ENCODE measurements at regions not wholly inside any gene's neighbourhood (a gene's known extent, or its start where the extent isn't known, plus 50 kb on each side); places are given as distances from the start of the nearest gene placed in this dataset.

GRCh38 chr2:126534478-126534877 lies 121.5 kb upstream of the GYPC start:
- no peaks in the 10 kb centered on the region for H3K79me2 ChIP-seq (ENCODE audit: low read length)
- no peaks in the 10 kb centered on the region for H3K36me3 ChIP-seq (replicated peaks; ENCODE audit: low read depth, low read length)
- no peaks in the 10 kb centered on the region for H3K9me3 ChIP-seq (ENCODE audit: insufficient read depth, low read length)
- no peak overlapping the region for H3K4me2 ChIP-seq (ENCODE audit: low read length)
- no peaks in the 10 kb centered on the region for H3K4me1 ChIP-seq (ENCODE audit: low read length)
- H3K4me3 ChIP-seq (ENCODE audit: low read length), result no peak overlapping the region
- no peak overlapping the region for H3K27ac ChIP-seq (ENCODE audit: low read length)
- no peak overlapping the region for H2AFZ ChIP-seq (ENCODE audit: low read depth, low read length)
- no peak for TF ChIP-seq EZH2phosphoT487 (IDR thresholded peaks at IDR 0.05; ENCODE audit: low read depth)
- no peak for TF ChIP-seq CTCF (IDR thresholded peaks at IDR 0.05; ENCODE audit: low read depth, low read length)
- no peaks in the 10 kb centered on the region for H3K27me3 ChIP-seq (ENCODE audit: low read depth, low read length)
- no peaks in the 10 kb centered on the region for H4K20me1 ChIP-seq (ENCODE audit: insufficient read depth, low read length)
- no peak overlapping the region for H3K9ac ChIP-seq (ENCODE audit: low read length)

GRCh38 chr2:126535408-126535807 lies 120.5 kb upstream of the GYPC start:
- H3K4me2 ChIP-seq (ENCODE audit: low read length), result no peak overlapping the region
- no peak overlapping the region for H3K4me3 ChIP-seq (ENCODE audit: low read length)
- H3K9me3 ChIP-seq (ENCODE audit: insufficient read depth, low read length), result no peaks in the 10 kb centered on the region; the same call in 1 of the 2 replicates
- TF ChIP-seq EZH2phosphoT487 (IDR thresholded peaks at IDR 0.05; ENCODE audit: low read depth), result no peak
- no peak for TF ChIP-seq CTCF (IDR thresholded peaks at IDR 0.05; ENCODE audit: low read depth, low read length)
- no peaks in the 10 kb centered on the region for H3K27me3 ChIP-seq (ENCODE audit: low read depth, low read length)
- H3K9ac ChIP-seq (ENCODE audit: low read length), result no peak overlapping the region
- no peaks in the 10 kb centered on the region for H3K36me3 ChIP-seq (replicated peaks; ENCODE audit: low read depth, low read length)
- no peaks in the 10 kb centered on the region for H4K20me1 ChIP-seq (ENCODE audit: insufficient read depth, low read length)
- no peak overlapping the region for H2AFZ ChIP-seq (ENCODE audit: low read depth, low read length)
- no peaks in the 10 kb centered on the region for H3K4me1 ChIP-seq (ENCODE audit: low read length)
- H3K27ac ChIP-seq (ENCODE audit: low read length), result no peak overlapping the region
- H3K79me2 ChIP-seq (ENCODE audit: low read length), result no peaks in the 10 kb centered on the region

GRCh38 chr2:126536605-126537200 lies 119.3 kb upstream of the GYPC start:
- Histone ChIP-seq H3K9ac (ENCODE audit: low read length) (no peak overlapping the region), H3K4me3 (ENCODE audit: low read length) (no peak overlapping the region), H3K27ac (ENCODE audit: low read length) (no peak overlapping the region), H2AFZ (ENCODE audit: low read depth, low read length) (no peak overlapping the region), H3K4me2 (ENCODE audit: low read length) (no peak overlapping the region), H3K4me1 (ENCODE audit: low read length) (no peaks in the 10 kb centered on the region), H3K27me3 (ENCODE audit: low read depth, low read length) (no peaks in the 10 kb centered on the region), H3K36me3 (replicated peaks; ENCODE audit: low read depth, low read length) (no peaks in the 10 kb centered on the region), H4K20me1 (ENCODE audit: insufficient read depth, low read length) (no peaks in the 10 kb centered on the region), H3K9me3 (ENCODE audit: insufficient read depth, low read length) (no peaks in the 10 kb centered on the region; the same call in 1 of the 2 replicates), H3K79me2 (ENCODE audit: low read length) (no peaks in the 10 kb centered on the region)
- no peak for TF ChIP-seq EZH2phosphoT487 (IDR thresholded peaks at IDR 0.05; ENCODE audit: low read depth)
- TF ChIP-seq CTCF (IDR thresholded peaks at IDR 0.05; ENCODE audit: low read depth, low read length), result no peak

- Histone ChIP-seq H3K4me3 (ENCODE audit: low read length) (no peak overlapping the region), H2AFZ (ENCODE audit: low read depth, low read length) (no peak overlapping the region), H3K27ac (ENCODE audit: low read length) (no peak overlapping the region), H4K20me1 (ENCODE audit: insufficient read depth, low read length) (no peaks in the 10 kb centered on the region), H3K4me1 (ENCODE audit: low read length) (no peaks in the 10 kb centered on the region), H3K36me3 (replicated peaks; ENCODE audit: low read depth, low read length) (no peaks in the 10 kb centered on the region), H3K4me2 (ENCODE audit: low read length) (no peak overlapping the region), H3K9ac (ENCODE audit: low read length) (no peak overlapping the region), H3K27me3 (ENCODE audit: low read depth, low read length) (no peaks in the 10 kb centered on the region), H3K79me2 (ENCODE audit: low read length) (no peaks in the 10 kb centered on the region), H3K9me3 (ENCODE audit: insufficient read depth, low read length) (peaks cover 10% of the 10 kb centered on the region)
- no peak for TF ChIP-seq CTCF (IDR thresholded peaks at IDR 0.05; ENCODE audit: low read depth, low read length)
- TF ChIP-seq EZH2phosphoT487 (IDR thresholded peaks at IDR 0.05; ENCODE audit: low read depth), result no peak
Measured at GRCh38 chr2:126539101-126539500, 116.9 kb upstream of the GYPC start.
